AG04449 (cell line): ENCODE measurements at regions not wholly inside any gene's neighbourhood (a gene's known extent, or its start where the extent isn't known, plus 50 kb on each side); places are given as distances from the start of the nearest gene placed in this dataset.

Source experiments
- CTCF ChIA-PET: fragments of 350-600 bp; formaldehyde crosslinking; extraction: SDS; loops from one replicate; lab custom pipeline; 2021; ENCODE audit warnings: antibody characterized with exemption; lab: Yijun Ruan, JAX
- POLR2A ChIA-PET: fragments of 400-600, 350-600 bp; formaldehyde crosslinking; extraction: SDS; loops from one replicate; lab custom pipeline; 2020; ENCODE audit warnings: antibody characterized with exemption, inconsistent platforms; lab: Yijun Ruan, JAX
- DNase-seq: peaks from one replicate; pipeline ENCODE4 v3.0.0-alpha.2; 2010; ENCODE audit warnings: low read depth, low spot score
- H3K4me3 ChIP-seq: 2 replicates; pipeline ENCODE4 v1.5.1; 2011; ENCODE audit warnings: low read depth, mild to moderate bottlenecking, control low read depth, low read length
- CTCF ChIP-seq: IDR thresholded peaks from one replicate; pipeline ENCODE4 v1.5.1; 2011; ENCODE audit warnings: mild to moderate bottlenecking, moderate library complexity, low read length, control low read depth, inconsistent platforms; ENCODE audit not compliant: insufficient read depth; ENCODE audit errors: missing control alignments

- TF ChIP-seq CTCF, result no peak
- ChIA-PET POLR2A (no interaction called here), CTCF (interaction anchor here (0.9 to 1.9 kb wide), 3 partner anchors 10 to 1500 kb away, joined by 3 to 11 read pairs (median 6); no protein-coding TSS in a partner anchor)
- H3K4me3 ChIP-seq, result no peak overlapping the region
- DNase-seq, result no peak
Observed at GRCh38 chr11:24375931-24376330, 120.9 kb upstream of the LUZP2 start.

GRCh38 chr11:24383137-24383536 lies 113.7 kb upstream of the LUZP2 start:
- TF ChIP-seq CTCF, result no peak
- ChIA-PET CTCF (interaction anchor here (1.2 to 1.6 kb wide), 2 partner anchors 11 to 1362 kb away, joined by 4 to 7 read pairs; no protein-coding TSS in a partner anchor), POLR2A (no interaction called here)
- DNase-seq, result no peak
- no peak overlapping the region for H3K4me3 ChIP-seq

- POLR2A ChIA-PET, result no interaction called here
- CTCF ChIA-PET, result interaction anchor here (0.7 to 2.7 kb wide), 4 partner anchors 12 to 1363 kb away, joined by 3 to 9 read pairs (median 6); no protein-coding TSS in a partner anchor
- DNase-seq, result no peak
- TF ChIP-seq CTCF, result no peak
- H3K4me3 ChIP-seq, result no peak overlapping the region
Observed at GRCh38 chr11:24384240-24384639, 112.6 kb upstream of the LUZP2 start.

- CTCF ChIA-PET, result interaction anchor here (0.6 to 2.7 kb wide), 20 partner anchors 8 to 1511 kb away, joined by 3 to 18 read pairs (median 4); no protein-coding TSS in a partner anchor
- DNase-seq, result peak; percentile 1
- POLR2A ChIA-PET, result no interaction called here
- peak; percentile 36 for TF ChIP-seq CTCF
- no peak overlapping the region for H3K4me3 ChIP-seq
Observed at GRCh38 chr11:24386546-24387397, 110.1 kb upstream of the LUZP2 start.

GRCh38 chr11:24389575-24389974 lies 107.3 kb upstream of the LUZP2 start:
- POLR2A ChIA-PET, result no interaction called here
- CTCF ChIA-PET, result no interaction called here

More at GRCh38 chr11:24389575-24389974, 107.3 kb upstream of the LUZP2 start:
- H3K4me3 ChIP-seq, result no peak overlapping the region
- DNase-seq, result no peak
- no peak for TF ChIP-seq CTCF
